Activated gamma-delta T cell treated with anti-CD3 and anti-CD28 coated beads, Interleukin-2, amount 50 U/mL, for 16 hours (primary cell): ENCODE measurements at regions not wholly inside any gene's neighbourhood (a gene's known extent, or its start where the extent isn't known, plus 50 kb on each side); places are given as distances from the start of the nearest gene placed in this dataset.
A peak's percentile ranks its signal among the peaks of the same experiment; 100 is the strongest.
"Not testable (repeated sequence)": the region's sequence is repeated elsewhere in the genome, so short reads cannot be mapped to it uniquely, and the experiment has no call there.

Source experiments
- DNase-seq: peaks from one replicate; pipeline ENCODE4 v3.0.0-alpha.2; 2020; ENCODE audit warnings: low read depth

GRCh38 chr21:8194042-8194441 lies 2327.3 kb upstream of the TPTE start:
- DNase-seq = not testable (repeated sequence)

- not testable (repeated sequence) for DNase-seq
These were observed 2323.9 kb upstream of the TPTE start for GRCh38 chr21:8197377-8198027.

GRCh38 chr21:8205094-8205891 lies 2316.1 kb upstream of the TPTE start:
- not testable (repeated sequence) for DNase-seq

- not testable (repeated sequence) for DNase-seq
These were observed 2315.5 kb upstream of the TPTE start for GRCh38 chr21:8205892-8206188.

GRCh38 chr21:8212986-8213550 lies 2308.3 kb upstream of the TPTE start:
- peak; percentile 0 for DNase-seq

- not testable (repeated sequence) for DNase-seq
These were observed 2306.8 kb upstream of the TPTE start for GRCh38 chr21:8214539-8214938.

- not testable (repeated sequence) for DNase-seq
These were observed 2291.8 kb upstream of the TPTE start for GRCh38 chr21:8229366-8230150.

- DNase-seq = not testable (repeated sequence)
These were observed 2290.1 kb upstream of the TPTE start for GRCh38 chr21:8231252-8231651.

- not testable (repeated sequence) for DNase-seq
These were observed 2288.4 kb upstream of the TPTE start for GRCh38 chr21:8233000-8233399.

- not testable (repeated sequence) for DNase-seq
These were observed 2287.3 kb upstream of the TPTE start for GRCh38 chr21:8234059-8234458.

- DNase-seq = not testable (repeated sequence)
These were observed 2276.4 kb upstream of the TPTE start for GRCh38 chr21:8244723-8245641.

- not testable (repeated sequence) for DNase-seq
These were observed 2275.6 kb upstream of the TPTE start for GRCh38 chr21:8245642-8246402.

- DNase-seq = not testable (repeated sequence)
These were observed 2269.7 kb upstream of the TPTE start for GRCh38 chr21:8251701-8252100.

GRCh38 chr21:8255094-8255493 lies 2266.3 kb upstream of the TPTE start:
- DNase-seq = not testable (repeated sequence)

GRCh38 chr21:8257083-8257799 lies 2264.1 kb upstream of the TPTE start:
- not testable (repeated sequence) for DNase-seq

- DNase-seq = not testable (repeated sequence)
These were observed 2261.2 kb upstream of the TPTE start for GRCh38 chr21:8260065-8260627.
